ENCODE measurements at regions not wholly inside any gene's neighbourhood (a gene's known extent, or its start where the extent isn't known, plus 50 kb on each side); places are given as distances from the start of the nearest gene placed in this dataset.
A peak's percentile ranks its signal among the peaks of the same experiment; 100 is the strongest.

GRCh38 chr2:20141806-20142205 is 83.1 kb downstream of the SDC1 start:
- TF ChIP-seq USF1 (IDR thresholded peaks at IDR 0.05): no peak
- TF ChIP-seq EP300 (IDR thresholded peaks at IDR 0.05; ENCODE audit: borderline replicate concordance): no peak
- TF ChIP-seq NFIC (IDR thresholded peaks at IDR 0.05): no peak
- TF ChIP-seq MAX (IDR thresholded peaks at IDR 0.05): no peak
- TF ChIP-seq FOXM1 (IDR thresholded peaks at IDR 0.05; ENCODE audit: borderline replicate concordance, low read depth): no peak
- no peak for TF ChIP-seq TEAD4 (IDR thresholded peaks at IDR 0.05)
- TF ChIP-seq TAF1 (IDR thresholded peaks at IDR 0.05; ENCODE audit: low read depth): no peak
- TF ChIP-seq CREB1 (IDR thresholded peaks at IDR 0.05; ENCODE audit: low read depth): no peak
- TF ChIP-seq ZBTB7A (IDR thresholded peaks at IDR 0.05; ENCODE audit: low read depth): no peak
- TF ChIP-seq EGR1 (IDR thresholded peaks at IDR 0.05): no peak
- no peak for TF ChIP-seq TCF12 (IDR thresholded peaks at IDR 0.05; ENCODE audit: low read depth)

GRCh38 chr2:20141056-20141762 is 83.7 kb downstream of the SDC1 start:
- no peak for TF ChIP-seq MAX (IDR thresholded peaks at IDR 0.05)
- no peak for TF ChIP-seq TAF1 (IDR thresholded peaks at IDR 0.05; ENCODE audit: low read depth)
- no peak for TF ChIP-seq TEAD4 (IDR thresholded peaks at IDR 0.05)
- TF ChIP-seq USF1 (IDR thresholded peaks at IDR 0.05): peak; percentile 56; the same call in 1 of the 2 replicates
- TF ChIP-seq RAD21 (IDR thresholded peaks at IDR 0.05; ENCODE audit: low read depth): no peak
- no peak for TF ChIP-seq ZBTB7A (IDR thresholded peaks at IDR 0.05; ENCODE audit: low read depth)
- no peak for TF ChIP-seq FOXM1 (IDR thresholded peaks at IDR 0.05; ENCODE audit: borderline replicate concordance, low read depth)

- TF ChIP-seq NFIC (IDR thresholded peaks at IDR 0.05) (no peak), TEAD4 (IDR thresholded peaks at IDR 0.05) (no peak), MAX (IDR thresholded peaks at IDR 0.05) (no peak), ZBTB7A (IDR thresholded peaks at IDR 0.05; ENCODE audit: low read depth) (no peak), FOXM1 (IDR thresholded peaks at IDR 0.05; ENCODE audit: borderline replicate concordance, low read depth) (no peak), YY1 (IDR thresholded peaks at IDR 0.05; ENCODE audit: low read depth) (no peak), TAF1 (IDR thresholded peaks at IDR 0.05; ENCODE audit: low read depth) (no peak), CREB1 (IDR thresholded peaks at IDR 0.05; ENCODE audit: low read depth) (no peak), REST (IDR thresholded peaks at IDR 0.05; ENCODE audit: low read depth) (no peak)
These were observed 84.4 kb downstream of the SDC1 start for GRCh38 chr2:20140321-20141055.

- no peak for TF ChIP-seq FOXM1 (IDR thresholded peaks at IDR 0.05; ENCODE audit: borderline replicate concordance, low read depth)
- TF ChIP-seq TCF12 (IDR thresholded peaks at IDR 0.05; ENCODE audit: low read depth): no peak
- TF ChIP-seq NFIC (IDR thresholded peaks at IDR 0.05): no peak
- no peak for TF ChIP-seq REST (IDR thresholded peaks at IDR 0.05; ENCODE audit: low read depth)
- no peak for TF ChIP-seq ZBTB7A (IDR thresholded peaks at IDR 0.05; ENCODE audit: low read depth)
- TF ChIP-seq CEBPB (IDR thresholded peaks at IDR 0.05): no peak
- no peak for TF ChIP-seq TEAD4 (IDR thresholded peaks at IDR 0.05)
- TF ChIP-seq EGR1 (IDR thresholded peaks at IDR 0.05): no peak
- no peak for TF ChIP-seq CREB1 (IDR thresholded peaks at IDR 0.05; ENCODE audit: low read depth)
- TF ChIP-seq RAD21 (IDR thresholded peaks at IDR 0.05; ENCODE audit: low read depth): no peak
- TF ChIP-seq YY1 (IDR thresholded peaks at IDR 0.05; ENCODE audit: low read depth): no peak
- TF ChIP-seq MAX (IDR thresholded peaks at IDR 0.05): no peak
- no peak for TF ChIP-seq USF1 (IDR thresholded peaks at IDR 0.05)
- no peak for TF ChIP-seq TAF1 (IDR thresholded peaks at IDR 0.05; ENCODE audit: low read depth)
- no peak for TF ChIP-seq EP300 (IDR thresholded peaks at IDR 0.05; ENCODE audit: borderline replicate concordance)
These were observed 85.3 kb downstream of the SDC1 start for GRCh38 chr2:20139407-20140172.

All from Ishikawa (cell line).